Spleen (tissue), 11 donors: ENCODE measurements at regions not wholly inside any gene's neighbourhood (a gene's known extent, or its start where the extent isn't known, plus 50 kb on each side); places are given as distances from the start of the nearest gene placed in this dataset.
"Not testable (repeated sequence)": the region's sequence is repeated elsewhere in the genome, so short reads cannot be mapped to it uniquely, and the experiment has no call there.

ENCODE experiments used
- DNase-seq: peaks from one replicate; pipeline ENCODE4 v3.0.0-alpha.2; 2020
- H3K27ac ChIP-seq, 8 donors: fragments of 200-600 bp; sonication (generic) in 7 of 8; 1 replicate in 4 of 8; 2 replicates in 4 of 8; pipeline versions ENCODE4 v1.5.0 to v1.8.0; 2016 to 2021; ENCODE audit warnings: inconsistent platforms in 4 of 8, mild to moderate bottlenecking in 4 of 8, moderate library complexity in 1 of 8
- H3K27me3 ChIP-seq, 7 donors: fragments of 200-600 bp; sonication (generic) in 6 of 7; replicated peaks in 1 of 7; 1 replicate in 4 of 7; 2 replicates in 3 of 7; pipeline versions ENCODE4 v1.5.0 to v1.8.0; 2016 to 2021; ENCODE audit warnings: inconsistent platforms in 3 of 7, mild to moderate bottlenecking in 1 of 7
- H3K36me3 ChIP-seq, 6 donors: fragments of 200-600 bp; sonication (generic) in 5 of 6; 1 replicate in 4 of 6; 2 replicates in 2 of 6; pipeline versions ENCODE4 v1.5.0 to v1.8.0; 2016 to 2021; ENCODE audit warnings: inconsistent platforms in 2 of 6
- H3K4me1 ChIP-seq, 6 donors: fragments of 200-600 bp; sonication (generic) in 5 of 6; 1 replicate in 3 of 6; 2 replicates in 3 of 6; pipeline versions ENCODE4 v1.5.0 to v1.8.0; 2016 to 2021; ENCODE audit warnings: inconsistent platforms in 3 of 6
- H3K4me3 ChIP-seq, 8 donors: fragments of 200-600 bp; sonication (generic) in 7 of 8; 1 replicate in 4 of 8; 2 replicates in 4 of 8; pipeline versions ENCODE4 v1.5.0 to v1.8.0; 2016 to 2021; ENCODE audit warnings: inconsistent platforms in 4 of 8, mild to moderate bottlenecking in 4 of 8, moderate library complexity in 2 of 8
- H3K9me3 ChIP-seq, 8 donors: fragments of 200-600 bp; sonication (generic) in 7 of 8; 1 replicate in 4 of 8; 2 replicates in 4 of 8; pipeline versions ENCODE4 v1.5.0 to v1.8.0; 2016 to 2021; ENCODE audit warnings: inconsistent platforms in 4 of 8
- POLR2A ChIP-seq, 3 donors: fragments of 450-650 bp; IDR thresholded peaks; one replicate each; pipeline ENCODE4 v1.5.1; 2017; ENCODE audit warnings: antibody characterized with exemption in 3 of 3, mild to moderate bottlenecking in 1 of 3
- POLR2AphosphoS5 ChIP-seq, 3 donors: sonication (generic); formaldehyde crosslinking; IDR thresholded peaks; one replicate each; pipeline ENCODE4 v1.5.1; 2017; ENCODE audit warnings: antibody characterized with exemption in 3 of 3
- WGBS, 5 donors: extraction: QIAGEN DNeasy Blood & Tissue Kit in 3 of 5; methylation state at CpG; one replicate each; pipeline versions ENCODE4 v1.1.5 to v1.1.7; 2013 to 2018; 5-methylcytosine and 5-hydroxymethylcytosine counted together
- intact Hi-C: fragments of 100-400 bp; cut with DNase I; formaldehyde crosslinking; loops from one replicate; pipeline ENCODE4 v1.15.0; 2023; ENCODE audit warnings: low total_unique reads
- TF ChIP-seq, protein P1 (sequence below), 11 experiments: fragments of 200-600 bp in 7 of 11; fragments of 450-650 bp in 4 of 11; sonication (generic) in 4 of 11; IDR thresholded peaks in 8 of 11; conservative IDR thresholded peaks in 3 of 11; 1 replicate in 7 of 11; 2 replicates in 4 of 11; pipeline versions ENCODE4 v1.4.0 to v1.8.0; 2016 to 2021; ENCODE audit warnings: antibody characterized with exemption in 11 of 11, inconsistent platforms in 4 of 11, mild to moderate bottlenecking in 1 of 11
- donor health status: healthy with polysubstance abuse.
- donor health status: DM: no; HTN: no; CAD: no; lungs with moderate emphysema.
- donor health status: DM: no; HTN: no; CAD: no.
- donor health status: Bipolar disorder and iron deficiency.
- donor health status: healthy.
- donor health status: DM: no; HTN: no; CAD: no.
- donor health status: DM: yes; HTN: yes; CAD: no.

DNA sequence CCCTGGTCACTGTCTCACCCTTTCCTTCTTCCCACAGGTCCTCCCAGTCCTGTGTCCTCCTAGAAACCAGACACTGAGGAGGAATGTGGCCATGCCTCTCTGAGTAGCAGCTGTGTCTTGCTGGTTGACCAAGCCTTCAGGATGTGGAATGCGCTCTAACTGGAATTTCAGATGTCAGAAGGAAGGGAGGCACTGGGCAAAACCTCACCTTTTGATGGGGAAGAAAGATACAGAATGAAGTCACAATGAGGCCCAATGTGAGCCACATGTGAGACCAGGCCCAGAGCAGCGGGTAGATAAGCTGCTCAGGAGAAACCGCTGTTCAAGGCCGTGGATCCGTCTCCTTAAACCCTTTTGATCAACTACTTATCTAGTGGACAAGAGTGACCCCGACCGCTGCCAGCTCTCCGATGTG is 54.8 kb upstream of the ECHDC3 start:
- DNase-seq: no peak
- Histone ChIP-seq H3K4me1 (peaks cover 16 to 68% (median 57%) of the 10 kb centered on the region in 6 donors), H3K36me3 (no peaks in the 10 kb centered on the region), H3K9me3 (no peaks in the 10 kb centered on the region), H3K27me3 (no peaks in the 10 kb centered on the region), H3K27ac (peak overlapping the region in 2 of 8 donors; percentile 15 to 51), H3K4me3 (no peak overlapping the region)
- 83 to 97% (median 85%) methylated on average over 8 of the region's 8 CpGs for WGBS, 5 donors
- intact Hi-C loops: no loop called here
- no peak for TF ChIP-seq POLR2AphosphoS5 (IDR thresholded peaks at IDR 0.05)
- TF ChIP-seq POLR2A (IDR thresholded peaks at IDR 0.05): no peak
- TF ChIP-seq, protein P1, sequence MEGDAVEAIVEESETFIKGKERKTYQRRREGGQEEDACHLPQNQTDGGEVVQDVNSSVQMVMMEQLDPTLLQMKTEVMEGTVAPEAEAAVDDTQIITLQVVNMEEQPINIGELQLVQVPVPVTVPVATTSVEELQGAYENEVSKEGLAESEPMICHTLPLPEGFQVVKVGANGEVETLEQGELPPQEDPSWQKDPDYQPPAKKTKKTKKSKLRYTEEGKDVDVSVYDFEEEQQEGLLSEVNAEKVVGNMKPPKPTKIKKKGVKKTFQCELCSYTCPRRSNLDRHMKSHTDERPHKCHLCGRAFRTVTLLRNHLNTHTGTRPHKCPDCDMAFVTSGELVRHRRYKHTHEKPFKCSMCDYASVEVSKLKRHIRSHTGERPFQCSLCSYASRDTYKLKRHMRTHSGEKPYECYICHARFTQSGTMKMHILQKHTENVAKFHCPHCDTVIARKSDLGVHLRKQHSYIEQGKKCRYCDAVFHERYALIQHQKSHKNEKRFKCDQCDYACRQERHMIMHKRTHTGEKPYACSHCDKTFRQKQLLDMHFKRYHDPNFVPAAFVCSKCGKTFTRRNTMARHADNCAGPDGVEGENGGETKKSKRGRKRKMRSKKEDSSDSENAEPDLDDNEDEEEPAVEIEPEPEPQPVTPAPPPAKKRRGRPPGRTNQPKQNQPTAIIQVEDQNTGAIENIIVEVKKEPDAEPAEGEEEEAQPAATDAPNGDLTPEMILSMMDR (IDR thresholded peaks at IDR 0.05 in 8 of 11, conservative IDR thresholded peaks at IDR 0.05 in 3 of 11): no peak

DNA sequence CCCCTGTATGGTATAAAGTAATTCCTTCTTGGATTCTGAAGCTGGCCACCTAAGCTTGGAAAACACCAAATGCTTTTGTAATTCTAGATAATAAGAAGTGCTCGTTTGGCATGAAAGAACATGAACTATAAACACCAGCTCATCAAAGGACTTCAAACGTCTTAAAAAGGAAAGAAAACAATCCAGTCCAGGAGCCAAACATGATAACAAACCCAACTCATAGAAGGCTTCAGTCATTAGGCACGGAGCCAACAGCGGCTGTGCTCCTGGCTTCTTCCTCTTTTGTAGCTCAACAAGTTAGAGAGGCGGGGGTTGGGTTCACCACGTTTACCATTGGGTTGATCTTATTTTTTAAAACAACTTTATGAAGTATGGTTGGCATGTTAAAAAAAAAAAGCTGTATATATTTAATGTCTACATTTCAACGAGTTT is 56.4 kb upstream of the ECHDC3 start:
- TF ChIP-seq POLR2A (IDR thresholded peaks at IDR 0.05) (no peak), POLR2AphosphoS5 (IDR thresholded peaks at IDR 0.05) (peak in 1 of 3 donors; percentile 81)
- TF ChIP-seq, protein P1 (IDR thresholded peaks at IDR 0.05 in 8 of 11, conservative IDR thresholded peaks at IDR 0.05 in 3 of 11): no peak
- no peaks in the 10 kb centered on the region for H3K27me3 ChIP-seq
- peak overlapping the region; percentile 73 to 94 (median 86) for H3K27ac ChIP-seq
- H3K4me1 ChIP-seq: peaks cover 25 to 84% (median 66%) of the 10 kb centered on the region in 6 donors
- DNase-seq: peak; percentile 91
- no peaks in the 10 kb centered on the region for H3K9me3 ChIP-seq
- peak overlapping the region in 3 of 8 donors; percentile 21 to 62 (median 27) for H3K4me3 ChIP-seq
- WGBS, 5 donors: 7 to 20% (median 11%) methylated on average over 7 of the region's 7 CpGs
- H3K36me3 ChIP-seq: no peaks in the 10 kb centered on the region
- intact Hi-C loops: no loop called here

DNA sequence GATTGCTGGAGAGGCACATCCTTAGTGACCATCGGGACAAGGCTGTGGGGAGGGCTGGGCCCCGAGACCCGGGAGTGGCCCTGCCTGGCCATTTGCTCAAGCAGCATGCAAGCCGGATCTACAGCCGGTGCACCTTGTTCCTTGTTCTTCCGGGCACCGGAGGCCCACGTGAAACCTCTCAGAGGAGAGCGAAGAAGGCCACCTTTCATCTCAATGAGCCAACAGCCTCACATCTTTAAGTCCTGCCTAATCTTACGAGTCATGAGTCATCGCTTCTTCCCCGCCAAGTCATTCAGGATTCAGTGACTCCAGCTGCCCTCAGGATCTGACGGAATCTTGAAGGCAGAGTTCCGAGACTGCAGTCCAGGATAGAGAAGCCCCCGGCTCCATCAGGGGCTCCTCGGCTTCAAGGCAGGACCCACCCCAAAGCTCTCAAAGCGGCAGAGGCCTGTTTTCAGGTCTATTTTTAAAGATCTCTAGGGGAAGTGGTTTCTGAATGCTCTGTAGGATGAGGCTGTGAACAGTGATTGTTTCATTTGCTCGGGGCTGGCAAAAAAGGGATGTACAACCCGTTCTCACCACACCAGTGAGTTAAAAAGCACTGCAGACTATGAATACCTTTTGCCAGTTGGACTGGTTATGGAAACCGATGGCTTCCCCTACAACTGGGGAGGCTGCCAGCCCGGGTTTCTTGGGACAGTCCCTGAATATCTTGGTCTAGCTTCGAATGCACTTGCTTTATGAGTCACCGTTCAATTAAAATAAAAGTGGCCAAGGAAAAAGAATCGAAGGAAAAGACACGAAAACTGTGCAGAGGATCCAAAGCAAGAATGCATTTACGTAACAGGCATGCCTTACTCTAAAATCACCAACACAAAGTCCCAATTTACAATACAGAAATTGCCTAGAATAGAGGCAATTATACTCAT is 57.2 kb upstream of the ECHDC3 start:
- TF ChIP-seq, protein P1 (IDR thresholded peaks at IDR 0.05 in 8 of 11, conservative IDR thresholded peaks at IDR 0.05 in 3 of 11): peak in 2 of 11 experiments; percentile 14 to 15
- peak; percentile 66 to 76 (median 71) for TF ChIP-seq POLR2AphosphoS5 (IDR thresholded peaks at IDR 0.05)
- no peak for TF ChIP-seq POLR2A (IDR thresholded peaks at IDR 0.05)
- Histone ChIP-seq H3K4me1 (peaks cover 27 to 92% (median 72%) of the 10 kb centered on the region in 6 donors), H3K9me3 (no peaks in the 10 kb centered on the region), H3K4me3 (peak overlapping the region in 7 of 8 donors; percentile 7 to 62 (median 21)), H3K36me3 (no peaks in the 10 kb centered on the region), H3K27me3 (no peaks in the 10 kb centered on the region), H3K27ac (peak overlapping the region; percentile 73 to 94 (median 86))
- intact Hi-C loops: no loop called here
- peak; percentile 94 for DNase-seq
- WGBS, 5 donors: 15 to 27% (median 25%) methylated on average over 25 to 26 of the region's 26 CpGs

DNA sequence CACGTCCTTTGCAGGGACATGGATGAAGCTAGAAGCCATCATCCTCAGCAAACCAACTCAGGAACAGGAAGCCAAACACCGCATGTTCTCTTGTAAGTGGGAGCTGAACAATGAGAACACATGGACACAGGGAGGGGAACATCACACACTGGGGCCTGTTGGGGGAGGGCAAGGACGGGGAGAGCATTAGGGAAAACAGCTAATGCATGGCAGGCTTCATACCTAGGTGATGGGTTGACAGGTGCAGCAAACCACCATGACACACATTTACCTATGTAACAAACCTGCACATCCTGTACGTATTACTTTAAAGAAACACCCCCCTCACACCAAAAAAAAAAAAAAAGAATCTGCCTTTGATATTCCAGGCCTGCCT is 57.9 kb upstream of the ECHDC3 start:
- H3K27me3 ChIP-seq, intact Hi-C loops, H3K36me3 ChIP-seq, DNase-seq, H3K9me3 ChIP-seq: not testable (repeated sequence)
- WGBS, 5 donors: 29 to 56% (median 33%) methylated on average over 4 of the region's 4 CpGs
- Histone ChIP-seq H3K4me3 (peak overlapping the region in 7 of 8 donors; percentile 7 to 62 (median 21)), H3K27ac (peak overlapping the region; percentile 73 to 94 (median 86)), H3K4me1 (peaks cover 29 to 99% (median 78%) of the 10 kb centered on the region in 6 donors)
